HG03432 (cell line): ENCODE measurements at regions not wholly inside any gene's neighbourhood (a gene's known extent, or its start where the extent isn't known, plus 50 kb on each side); places are given as distances from the start of the nearest gene placed in this dataset.
"Not testable (repeated sequence)": the region's sequence is repeated elsewhere in the genome, so short reads cannot be mapped to it uniquely, and the experiment has no call there.

Experiments used
- ATAC-seq: cut with Tn5 transposase; IDR thresholded peaks from one replicate; pipeline ENCODE4 v1.9.1; 2021; ENCODE audit warnings: mild to moderate bottlenecking, moderate library complexity; ENCODE audit not compliant: unreplicated experiment

- ATAC-seq = no peak
Observed at GRCh38 chr20:54792688-54793087, 317.3 kb downstream of the DOK5 start.

GRCh38 chr20:54788260-54788659 is 312.9 kb downstream of the DOK5 start:
- ATAC-seq = not testable (repeated sequence)

GRCh38 chr20:54782758-54783157 is 307.4 kb downstream of the DOK5 start:
- ATAC-seq = not testable (repeated sequence)

- ATAC-seq = no peak
Observed at GRCh38 chr20:54774426-54774825, 299.0 kb downstream of the DOK5 start.

- no peak for ATAC-seq
Observed at GRCh38 chr20:54773643-54774000, 298.2 kb downstream of the DOK5 start.

GRCh38 chr20:54772893-54773642 is 297.7 kb downstream of the DOK5 start:
- ATAC-seq = no peak

GRCh38 chr20:54766483-54766882 is 291.1 kb downstream of the DOK5 start:
- no peak for ATAC-seq

- ATAC-seq = no peak
Observed at GRCh38 chr20:54763366-54763765, 288.0 kb downstream of the DOK5 start.

- ATAC-seq = no peak
Observed at GRCh38 chr20:54759589-54759988, 284.2 kb downstream of the DOK5 start.

GRCh38 chr20:54746796-54747195 is 271.4 kb downstream of the DOK5 start:
- no peak for ATAC-seq

- no peak for ATAC-seq
Observed at GRCh38 chr20:54745780-54746179, 270.4 kb downstream of the DOK5 start.

- no peak for ATAC-seq
Observed at GRCh38 chr20:54744097-54744496, 268.7 kb downstream of the DOK5 start.

- no peak for ATAC-seq
Observed at GRCh38 chr20:54742193-54742592, 266.8 kb downstream of the DOK5 start.

- ATAC-seq = no peak
Observed at GRCh38 chr20:54736421-54736820, 261.0 kb downstream of the DOK5 start.

- no peak for ATAC-seq
Observed at GRCh38 chr20:54733687-54734086, 258.3 kb downstream of the DOK5 start.

- no peak for ATAC-seq
Observed at GRCh38 chr20:54727490-54727889, 252.1 kb downstream of the DOK5 start.

GRCh38 chr20:54726687-54727300 is 251.4 kb downstream of the DOK5 start:
- no peak for ATAC-seq

- not testable (repeated sequence) for ATAC-seq
Observed at GRCh38 chr20:54725266-54725665, 249.9 kb downstream of the DOK5 start.

GRCh38 chr20:54723723-54724122 is 248.3 kb downstream of the DOK5 start:
- no peak for ATAC-seq

GRCh38 chr20:54717983-54718382 is 242.6 kb downstream of the DOK5 start:
- no peak for ATAC-seq

- no peak for ATAC-seq
Observed at GRCh38 chr20:54716790-54717189, 241.4 kb downstream of the DOK5 start.

GRCh38 chr20:54716174-54716747 is 240.9 kb downstream of the DOK5 start:
- ATAC-seq = no peak
